Keratinocyte (primary cell): ENCODE measurements at regions not wholly inside any gene's neighbourhood (a gene's known extent, or its start where the extent isn't known, plus 50 kb on each side); places are given as distances from the start of the nearest gene placed in this dataset.

Source experiments
- DNase-seq: peaks from one replicate; pipeline ENCODE4 v3.0.0-alpha.2; 2011; ENCODE audit warnings: low read depth, missing footprints, low spot score
- FAIRE-seq: peaks from 2 replicates; lab custom pipeline; 2011; peaks lifted over from hg19 to GRCh38; lab: Jason Lieb, UNC
- H2AFZ ChIP-seq: 2 replicates; pipeline ENCODE4 v1.6.0; 2012; ENCODE audit warnings: low read length, control low read depth, inconsistent platforms; ENCODE audit not compliant: control insufficient read depth
- H3K27ac ChIP-seq: 2 replicates; pipeline ENCODE4 v1.5.1; 2011; ENCODE audit warnings: low read length; ENCODE audit not compliant: control insufficient read depth, insufficient read depth
- H3K27me3 ChIP-seq: 3 replicates; pipeline ENCODE4 v1.6.0; 2011; ENCODE audit warnings: low read length; ENCODE audit not compliant: control insufficient read depth, insufficient read depth; ENCODE audit errors: extremely low read depth
- H3K36me3 ChIP-seq, 2 experiments: 2 replicates in 1 of 2; 3 replicates in 1 of 2; pipeline ENCODE4 v1.5.1; 2011; ENCODE audit warnings: low read length in 2 of 2, mild to moderate bottlenecking in 1 of 2; ENCODE audit not compliant: control insufficient read depth in 2 of 2, insufficient read depth in 2 of 2; ENCODE audit errors: extremely low read depth in 1 of 2
- H3K4me1 ChIP-seq: 3 replicates; pipeline ENCODE4 v1.5.1; 2011; ENCODE audit warnings: low read length; ENCODE audit not compliant: control insufficient read depth, insufficient read depth; ENCODE audit errors: extremely low read depth
- H3K4me2 ChIP-seq: 3 replicates; pipeline ENCODE4 v1.6.0; 2011; ENCODE audit warnings: low read depth, low read length; ENCODE audit not compliant: control insufficient read depth, insufficient read depth; ENCODE audit errors: extremely low read depth
- H3K4me3 ChIP-seq, 3 experiments: fragments of 200-600 bp in 1 of 3; sonication (generic) in 1 of 3; 2 replicates in 2 of 3; 3 replicates in 1 of 3; pipeline ENCODE4 v1.5.1; 2011 to 2016; ENCODE audit warnings: low read length in 3 of 3, mild to moderate bottlenecking in 3 of 3, control low read depth in 2 of 3, inconsistent platforms in 1 of 3, low read depth in 1 of 3, mixed read lengths in 1 of 3, mixed run types in 1 of 3, moderate library complexity in 1 of 3; ENCODE audit not compliant: control insufficient read depth in 2 of 3, insufficient read depth in 2 of 3; ENCODE audit errors: extremely low read depth in 1 of 3
- H3K79me2 ChIP-seq: 2 replicates; pipeline ENCODE4 v1.6.0; 2012; ENCODE audit warnings: low read length; ENCODE audit not compliant: control insufficient read depth, insufficient read depth
- H3K9ac ChIP-seq: 3 replicates; pipeline ENCODE4 v1.6.0; 2011; ENCODE audit warnings: low read length; ENCODE audit not compliant: control insufficient read depth, insufficient read depth; ENCODE audit errors: extremely low read depth
- H3K9me1 ChIP-seq: 3 replicates; pipeline ENCODE4 v1.6.0; 2011; ENCODE audit warnings: low read length; ENCODE audit not compliant: control insufficient read depth, insufficient read depth; ENCODE audit errors: extremely low read depth
- H3K9me3 ChIP-seq: 2 replicates; pipeline ENCODE4 v1.5.1; 2012; ENCODE audit warnings: low read depth, low read length; ENCODE audit not compliant: control insufficient read depth
- H4K20me1 ChIP-seq: 3 replicates; pipeline ENCODE4 v1.6.0; 2011; ENCODE audit warnings: low read length; ENCODE audit not compliant: control insufficient read depth, insufficient read depth; ENCODE audit errors: extremely low read depth
- CTCF ChIP-seq, 3 experiments: IDR thresholded peaks in 1 of 3; conservative IDR thresholded peaks in 1 of 3; optimal IDR thresholded peaks in 1 of 3; 2 replicates in 2 of 3; 3 replicates in 1 of 3; pipeline versions ENCODE3 to v1.5.1; 2011; ENCODE audit warnings: low read length in 3 of 3, mild to moderate bottlenecking in 3 of 3, moderate library complexity in 2 of 3, control low read depth in 1 of 3, inconsistent platforms in 1 of 3; ENCODE audit not compliant: insufficient read depth in 2 of 3; ENCODE audit errors: extremely low read depth in 1 of 3
- EZH2 ChIP-seq: IDR thresholded peaks from one replicate; pipeline ENCODE4 v1.6.1; 2012; ENCODE audit warnings: inconsistent platforms, mild to moderate bottlenecking, low read length, moderate library complexity
- dilution Hi-C: fragments of 300-500 bp; cut with MboI; formaldehyde crosslinking; loops from one replicate; pipeline ENCODE4 v1.7.0; 2020; ENCODE audit warnings: low sequenced_read_pairs; ENCODE audit not compliant: extremely low pct_ligation_motif_present

GRCh38 chr7:79785556-79785955 is 332.1 kb upstream of the MAGI2 start:
- dilution Hi-C loops: no loop called here
- no peaks in the 10 kb centered on the region for H3K4me1 ChIP-seq
- H3K9me3 ChIP-seq: no peaks in the 10 kb centered on the region
- H3K27ac ChIP-seq: no peak overlapping the region
- DNase-seq: no peak
- H4K20me1 ChIP-seq: no peaks in the 10 kb centered on the region
- H3K4me3 ChIP-seq: no peak overlapping the region
- TF ChIP-seq EZH2: no peak
- H3K9ac ChIP-seq: no peak overlapping the region
- no peaks in the 10 kb centered on the region for H3K27me3 ChIP-seq
- no peaks in the 10 kb centered on the region for H3K9me1 ChIP-seq
- H3K36me3 ChIP-seq: no peaks in the 10 kb centered on the region
- H3K4me2 ChIP-seq: no peak overlapping the region
- no peaks in the 10 kb centered on the region for H3K79me2 ChIP-seq
- no peak overlapping the region for H2AFZ ChIP-seq
- FAIRE-seq: no peak

- no peak for TF ChIP-seq EZH2
- TF ChIP-seq CTCF (optimal IDR thresholded peaks at IDR 0.05 in 1 of 3, IDR thresholded peaks at IDR 0.05 in 1 of 3, conservative IDR thresholded peaks at IDR 0.05 in 1 of 3; ENCODE audit: extremely low read depth in 1 of 3, insufficient read depth in 2 of 3, low read length in 3 of 3): no peak
- no peaks in the 10 kb centered on the region for H3K9me1 ChIP-seq
- no peak overlapping the region for H3K4me2 ChIP-seq
- H3K9me3 ChIP-seq: no peaks in the 10 kb centered on the region
- no peak overlapping the region for H2AFZ ChIP-seq
- H3K79me2 ChIP-seq: no peaks in the 10 kb centered on the region
- no peak overlapping the region for H3K4me3 ChIP-seq
- dilution Hi-C loops: no loop called here
- no peaks in the 10 kb centered on the region for H3K27me3 ChIP-seq
- DNase-seq (no peak), FAIRE-seq (no peak)
- no peak overlapping the region for H3K9ac ChIP-seq
- H3K4me1 ChIP-seq: no peaks in the 10 kb centered on the region
- no peak overlapping the region for H3K27ac ChIP-seq
- H4K20me1 ChIP-seq: no peaks in the 10 kb centered on the region
- H3K36me3 ChIP-seq: no peaks in the 10 kb centered on the region
These were observed 329.4 kb upstream of the MAGI2 start for GRCh38 chr7:79782906-79783305.

GRCh38 chr7:79782256-79782655 is 328.8 kb upstream of the MAGI2 start:
- Histone ChIP-seq H3K4me1 (no peaks in the 10 kb centered on the region), H4K20me1 (no peaks in the 10 kb centered on the region), H3K36me3 (no peaks in the 10 kb centered on the region), H2AFZ (no peak overlapping the region), H3K4me2 (no peak overlapping the region), H3K27ac (no peak overlapping the region), H3K79me2 (no peaks in the 10 kb centered on the region), H3K9ac (no peak overlapping the region), H3K4me3 (no peak overlapping the region), H3K27me3 (no peaks in the 10 kb centered on the region), H3K9me3 (no peaks in the 10 kb centered on the region), H3K9me1 (no peaks in the 10 kb centered on the region)
- no peak for DNase-seq
- TF ChIP-seq CTCF (optimal IDR thresholded peaks at IDR 0.05 in 1 of 3, IDR thresholded peaks at IDR 0.05 in 1 of 3, conservative IDR thresholded peaks at IDR 0.05 in 1 of 3; ENCODE audit: extremely low read depth in 1 of 3, insufficient read depth in 2 of 3, low read length in 3 of 3) (no peak), EZH2 (no peak)
- dilution Hi-C loops: no loop called here
- no peak for FAIRE-seq
